ENCODE measurements at regions not wholly inside any gene's neighbourhood (a gene's known extent, or its start where the extent isn't known, plus 50 kb on each side); places are given as distances from the start of the nearest gene placed in this dataset.

GRCh38 chrX:144616317-144616716 lies 631.0 kb upstream of the SPANXN1 start:
- no peak for TF ChIP-seq POLR2A (IDR thresholded peaks at IDR 0.05)
- no peak for TF ChIP-seq CTCF (IDR thresholded peaks at IDR 0.05)
